Uterus (tissue), 3 donors: ENCODE measurements at regions not wholly inside any gene's neighbourhood (a gene's known extent, or its start where the extent isn't known, plus 50 kb on each side); places are given as distances from the start of the nearest gene placed in this dataset.
"Not testable (repeated sequence)": the region's sequence is repeated elsewhere in the genome, so short reads cannot be mapped to it uniquely, and the experiment has no call there.

Experiments
- DNase-seq, 2 donors: peaks; one replicate each; pipeline ENCODE4 v3.0.0-alpha.2; 2019 to 2020
- H3K27ac ChIP-seq, 2 donors: fragments of 200-600 bp; sonication (generic); 1 replicate in 1 of 2; 2 replicates in 1 of 2; pipeline ENCODE4 v1.5.1; 2016 to 2018
- H3K27me3 ChIP-seq, 2 donors: fragments of 200-600 bp; sonication (generic); one replicate each; pipeline ENCODE4 v1.5.1; 2018 to 2019; ENCODE audit warnings: control low read depth in 1 of 2
- H3K36me3 ChIP-seq, 2 donors: fragments of 200-600 bp; sonication (generic); one replicate each; pipeline ENCODE4 v1.5.1; 2019; ENCODE audit warnings: control low read depth in 1 of 2
- H3K4me1 ChIP-seq, 2 donors: fragments of 200-600 bp; sonication (generic); one replicate each; pipeline ENCODE4 v1.5.1; 2018 to 2019; ENCODE audit warnings: control low read depth in 1 of 2
- H3K4me3 ChIP-seq, 2 donors: fragments of 200-600 bp; sonication (generic); 1 replicate in 1 of 2; 2 replicates in 1 of 2; pipeline ENCODE4 v1.5.1; 2018 to 2019; ENCODE audit warnings: mild to moderate bottlenecking in 1 of 2
- H3K9me3 ChIP-seq, 2 donors: fragments of 200-600 bp; sonication (generic); one replicate each; pipeline ENCODE4 v1.5.1; 2019; ENCODE audit warnings: control low read depth in 1 of 2
- POLR2A ChIP-seq, 2 donors: fragments of 450-650 bp; IDR thresholded peaks; one replicate each; pipeline ENCODE4 v1.6.1; 2016; ENCODE audit warnings: antibody characterized with exemption in 2 of 2, mild to moderate bottlenecking in 1 of 2, moderate library complexity in 1 of 2
- intact Hi-C: fragments of 100-400 bp; cut with DNase I; formaldehyde crosslinking; loops from one replicate; pipeline ENCODE4 v1.15.1; 2023; ENCODE audit warnings: low total_unique reads
- TF ChIP-seq, protein P1 (sequence below), 4 experiments: fragments of 200-600 bp in 2 of 4; fragments of 450-650 bp in 2 of 4; sonication (generic) in 2 of 4; IDR thresholded peaks; one replicate each; pipeline ENCODE4 v1.5.1; 2016 to 2019; ENCODE audit warnings: antibody characterized with exemption in 4 of 4, mild to moderate bottlenecking in 2 of 4, moderate library complexity in 1 of 4
- donor health status: DM: yes; HTN: yes; CAD: no.

- Histone ChIP-seq H3K4me3 (no peak overlapping the region), H3K4me1 (no peaks in the 10 kb centered on the region), H3K36me3 (no peaks in the 10 kb centered on the region), H3K27me3 (no peaks in the 10 kb centered on the region), H3K9me3 (no peaks in the 10 kb centered on the region), H3K27ac (no peak overlapping the region)
- no peak for TF ChIP-seq POLR2A (IDR thresholded peaks at IDR 0.05)
- TF ChIP-seq, protein P1, sequence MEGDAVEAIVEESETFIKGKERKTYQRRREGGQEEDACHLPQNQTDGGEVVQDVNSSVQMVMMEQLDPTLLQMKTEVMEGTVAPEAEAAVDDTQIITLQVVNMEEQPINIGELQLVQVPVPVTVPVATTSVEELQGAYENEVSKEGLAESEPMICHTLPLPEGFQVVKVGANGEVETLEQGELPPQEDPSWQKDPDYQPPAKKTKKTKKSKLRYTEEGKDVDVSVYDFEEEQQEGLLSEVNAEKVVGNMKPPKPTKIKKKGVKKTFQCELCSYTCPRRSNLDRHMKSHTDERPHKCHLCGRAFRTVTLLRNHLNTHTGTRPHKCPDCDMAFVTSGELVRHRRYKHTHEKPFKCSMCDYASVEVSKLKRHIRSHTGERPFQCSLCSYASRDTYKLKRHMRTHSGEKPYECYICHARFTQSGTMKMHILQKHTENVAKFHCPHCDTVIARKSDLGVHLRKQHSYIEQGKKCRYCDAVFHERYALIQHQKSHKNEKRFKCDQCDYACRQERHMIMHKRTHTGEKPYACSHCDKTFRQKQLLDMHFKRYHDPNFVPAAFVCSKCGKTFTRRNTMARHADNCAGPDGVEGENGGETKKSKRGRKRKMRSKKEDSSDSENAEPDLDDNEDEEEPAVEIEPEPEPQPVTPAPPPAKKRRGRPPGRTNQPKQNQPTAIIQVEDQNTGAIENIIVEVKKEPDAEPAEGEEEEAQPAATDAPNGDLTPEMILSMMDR (IDR thresholded peaks at IDR 0.05), result no peak
- no peak for DNase-seq
- intact Hi-C loops, result no loop called here
Measured at GRCh38 chr12:13905794-13906193, 75.6 kb downstream of the GRIN2B start.

DNA sequence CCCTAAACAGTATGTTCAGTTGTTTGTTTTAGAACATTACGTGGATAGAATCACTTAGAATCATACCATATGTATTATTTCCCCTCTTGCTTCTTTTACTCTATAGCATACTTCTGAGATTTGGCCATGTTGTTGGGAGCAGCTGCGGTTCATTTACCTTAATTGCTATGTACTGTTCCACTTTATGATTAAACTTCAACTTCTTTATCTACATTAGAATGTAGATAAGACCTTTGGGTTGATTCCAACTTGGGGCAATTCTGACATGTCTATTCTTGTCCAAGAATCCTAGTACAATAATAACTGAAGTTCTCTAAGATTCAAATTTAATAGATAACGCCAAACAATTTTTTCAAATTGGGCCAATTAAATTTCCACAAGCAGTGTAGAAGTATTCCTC, 80.7 kb downstream of the GRIN2B start:
- H3K9me3 ChIP-seq, result no peaks in the 10 kb centered on the region
- no peak overlapping the region for H3K27ac ChIP-seq
- H3K27me3 ChIP-seq, result no peaks in the 10 kb centered on the region
- intact Hi-C loops, result no loop called here
- H3K36me3 ChIP-seq, result no peaks in the 10 kb centered on the region
- H3K4me3 ChIP-seq, result no peak overlapping the region
- TF ChIP-seq, protein P1 (IDR thresholded peaks at IDR 0.05), result no peak
- no peak for TF ChIP-seq POLR2A (IDR thresholded peaks at IDR 0.05)
- no peak for DNase-seq
- H3K4me1 ChIP-seq, result no peaks in the 10 kb centered on the region

- DNase-seq, H3K36me3 ChIP-seq, H3K4me3 ChIP-seq, H3K27me3 ChIP-seq, H3K27ac ChIP-seq, intact Hi-C loops, H3K9me3 ChIP-seq, H3K4me1 ChIP-seq: not testable (repeated sequence)
Measured at GRCh38 chr12:13898387-13898786, 83.0 kb downstream of the GRIN2B start.

- DNase-seq, result no peak
- H3K4me1 ChIP-seq, result no peaks in the 10 kb centered on the region
- no peak overlapping the region for H3K27ac ChIP-seq
- intact Hi-C loops, result no loop called here
- no peaks in the 10 kb centered on the region for H3K9me3 ChIP-seq
- TF ChIP-seq, protein P1 (IDR thresholded peaks at IDR 0.05), result no peak
- no peak for TF ChIP-seq POLR2A (IDR thresholded peaks at IDR 0.05)
- no peak overlapping the region for H3K4me3 ChIP-seq
- no peaks in the 10 kb centered on the region for H3K27me3 ChIP-seq
- no peaks in the 10 kb centered on the region for H3K36me3 ChIP-seq
Measured at GRCh38 chr12:13897811-13898210, 83.6 kb downstream of the GRIN2B start.

GRCh38 chr12:13896063-13896626, 85.3 kb downstream of the GRIN2B start:
- TF ChIP-seq, protein P1 (IDR thresholded peaks at IDR 0.05), result no peak
- no peak for TF ChIP-seq POLR2A (IDR thresholded peaks at IDR 0.05)
- H3K4me3 ChIP-seq, result no peak overlapping the region
- H3K9me3 ChIP-seq, result no peaks in the 10 kb centered on the region
- no peaks in the 10 kb centered on the region for H3K36me3 ChIP-seq
- DNase-seq, result no peak
- H3K4me1 ChIP-seq, result no peaks in the 10 kb centered on the region
- H3K27ac ChIP-seq, result no peak overlapping the region
- H3K27me3 ChIP-seq, result no peaks in the 10 kb centered on the region
- intact Hi-C loops, result no loop called here

DNA sequence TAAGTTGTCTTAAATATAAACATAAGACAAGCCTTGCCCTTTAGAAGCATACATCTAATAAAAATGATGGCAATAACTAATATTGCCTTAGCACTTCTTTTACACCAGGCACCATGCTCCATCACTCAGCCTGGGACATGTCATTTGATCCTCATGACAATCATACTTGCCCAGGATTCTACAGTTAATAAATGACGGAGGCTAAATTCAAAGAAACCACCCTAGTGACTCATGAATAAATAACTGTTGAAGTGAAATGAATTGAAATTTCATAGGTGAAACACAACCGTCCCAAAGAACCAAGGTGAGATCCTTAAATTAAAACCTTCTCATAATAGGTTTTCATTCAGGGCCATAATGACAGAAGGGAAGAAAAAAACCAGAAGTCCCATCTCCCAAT, 89.5 kb downstream of the GRIN2B start:
- intact Hi-C loops, result no loop called here

More for the DNA sequence above, 89.5 kb downstream of the GRIN2B start:
- TF ChIP-seq POLR2A (IDR thresholded peaks at IDR 0.05), result no peak
- TF ChIP-seq, protein P1 (IDR thresholded peaks at IDR 0.05), result no peak
- H3K9me3 ChIP-seq, result no peaks in the 10 kb centered on the region
- no peaks in the 10 kb centered on the region for H3K27me3 ChIP-seq
- H3K36me3 ChIP-seq, result no peaks in the 10 kb centered on the region
- DNase-seq, result no peak
- no peaks in the 10 kb centered on the region for H3K4me1 ChIP-seq
- H3K27ac ChIP-seq, result no peak overlapping the region
- no peak overlapping the region for H3K4me3 ChIP-seq
